HPDE6-E6E7 (cell line): ENCODE measurements at regions not wholly inside any gene's neighbourhood (a gene's known extent, or its start where the extent isn't known, plus 50 kb on each side); places are given as distances from the start of the nearest gene placed in this dataset.
A peak's percentile ranks its signal among the peaks of the same experiment; 100 is the strongest.

Source experiments
- DNase-seq: peaks from one replicate; pipeline ENCODE4 v3.0.0; 2011; ENCODE audit warnings: missing footprints; ENCODE audit errors: extremely low spot score

DNA sequence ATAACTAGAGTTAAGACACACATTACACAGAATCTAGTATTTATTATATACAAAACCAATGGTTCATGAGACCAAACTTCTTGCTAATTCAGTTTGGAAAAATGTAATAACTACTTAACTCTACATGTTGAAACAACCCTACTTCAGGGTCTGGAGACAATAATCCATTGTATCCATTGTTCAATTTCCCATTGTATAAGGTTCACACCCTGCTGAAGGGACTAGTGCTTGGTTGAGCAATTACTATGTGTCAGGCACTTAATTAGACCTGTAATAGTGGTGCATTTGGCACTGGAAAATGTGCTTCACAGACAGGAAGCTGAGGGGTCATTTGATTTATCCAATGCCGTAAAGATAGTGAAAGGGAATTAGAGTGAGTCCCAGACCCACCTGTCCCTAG is 114.3 kb upstream of the PAPPA start:
- DNase-seq = no peak

DNA sequence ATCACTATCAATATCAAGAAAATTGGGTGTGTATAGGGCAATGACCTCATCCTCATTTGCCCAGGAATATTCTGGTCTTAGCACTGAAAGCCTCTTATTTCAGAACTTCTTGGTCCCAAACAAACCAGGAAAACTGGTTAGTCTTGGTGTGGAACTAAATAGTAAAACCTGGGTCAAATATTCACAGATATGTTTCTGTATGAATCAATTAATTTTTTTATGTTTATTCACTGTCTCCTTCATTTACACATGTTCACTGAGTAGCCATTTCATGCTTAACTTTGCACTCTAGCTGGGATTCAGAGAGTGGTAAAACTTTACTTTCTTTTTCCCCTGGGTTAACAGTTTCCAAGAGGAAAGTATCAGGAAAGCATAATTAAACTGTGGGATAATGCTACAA is 113.7 kb upstream of the PAPPA start:
- no peak for DNase-seq

DNA sequence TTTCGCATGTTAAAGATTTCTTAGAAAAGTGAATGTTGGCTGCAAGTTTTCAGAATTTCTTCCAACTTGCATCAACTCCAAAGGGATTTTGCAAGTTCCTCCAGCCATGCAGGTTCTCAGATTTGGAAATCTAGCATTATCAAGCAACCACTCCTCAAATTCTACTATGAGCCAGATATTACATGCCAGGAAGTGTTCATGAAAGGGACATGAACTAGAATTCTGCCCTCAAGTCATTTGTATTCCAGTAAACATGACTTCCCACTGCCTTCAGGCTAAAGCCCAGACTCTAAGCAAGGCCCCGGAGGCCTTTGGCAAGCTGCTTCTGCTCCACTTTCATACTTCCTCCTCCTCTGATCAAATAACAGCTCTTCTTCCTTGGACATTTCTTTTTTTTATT is 111.3 kb upstream of the PAPPA start:
- no peak for DNase-seq

DNA sequence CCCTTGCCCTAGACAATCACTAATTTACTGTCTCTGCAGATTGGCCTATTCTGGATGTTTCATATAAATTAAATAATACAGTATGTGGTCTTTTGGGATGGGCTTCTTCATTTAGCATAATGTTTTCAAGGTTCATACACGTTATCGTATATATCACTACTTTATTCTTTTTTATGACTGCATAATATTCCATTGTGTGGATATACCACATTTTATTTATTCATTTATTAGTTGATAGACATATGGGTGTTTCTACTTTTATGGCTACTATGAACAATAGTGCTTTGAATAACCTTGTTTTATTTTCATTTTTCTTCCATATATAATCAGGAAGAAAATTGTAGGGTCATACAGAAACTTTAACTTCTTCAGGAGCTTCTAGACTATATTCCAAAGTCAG is 108.5 kb upstream of the PAPPA start:
- DNase-seq = no peak

DNA sequence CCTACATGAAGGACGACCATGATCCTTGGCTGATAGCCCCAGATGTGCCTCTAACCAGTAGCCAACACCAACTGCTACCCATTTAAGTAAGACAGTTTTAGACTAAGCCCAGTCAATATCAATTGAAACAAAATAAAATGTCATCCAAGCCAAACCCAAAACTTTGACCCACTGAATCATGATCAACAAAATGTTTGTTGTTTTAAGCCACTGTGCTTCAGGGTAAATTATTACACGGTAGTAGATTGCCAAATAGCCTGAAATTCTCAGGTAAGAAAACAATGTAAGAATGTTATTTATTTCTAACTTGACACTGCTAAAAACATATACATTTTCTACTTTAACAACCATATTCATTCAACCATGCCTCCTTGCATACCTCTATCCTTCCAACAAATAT is 105.5 kb upstream of the PAPPA start:
- no peak for DNase-seq

DNA sequence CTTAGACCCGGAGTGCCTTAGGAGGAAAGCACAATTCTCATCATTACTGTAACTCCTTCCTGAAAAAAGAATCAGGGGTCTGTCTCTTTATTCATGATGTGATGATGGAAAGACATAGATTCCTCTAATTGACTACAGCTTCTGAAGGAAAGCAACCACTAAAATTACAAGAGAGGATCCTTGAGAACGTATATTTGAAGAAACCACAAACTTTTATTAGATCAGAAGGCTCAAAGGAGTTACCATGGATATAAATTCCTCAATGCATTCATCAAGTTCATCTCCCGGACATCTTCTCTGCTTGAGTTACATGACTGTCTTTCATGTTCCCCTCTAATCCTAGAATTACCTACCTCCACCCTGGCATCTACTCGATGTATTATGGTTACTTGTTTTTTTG is 104.1 kb upstream of the PAPPA start:
- no peak for DNase-seq

DNA sequence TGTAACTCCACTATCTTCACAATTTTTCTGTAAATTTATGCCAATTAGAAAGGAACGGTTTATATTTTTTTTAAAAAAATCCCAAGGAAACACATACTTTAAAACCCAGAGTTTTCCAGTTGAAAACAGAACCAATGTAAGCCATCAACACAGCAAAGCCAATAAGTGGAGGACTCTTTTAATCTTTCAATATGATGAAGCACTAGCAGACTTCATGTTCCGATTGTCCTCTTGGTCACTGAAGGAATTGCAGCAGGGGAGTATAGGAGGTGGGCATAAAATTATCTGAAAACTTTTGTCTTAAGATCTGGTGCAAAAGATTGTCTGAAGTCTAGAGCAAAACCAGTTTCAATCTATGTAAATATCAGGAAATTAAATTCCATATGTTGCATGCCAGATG is 102.1 kb upstream of the PAPPA start:
- no peak for DNase-seq

DNA sequence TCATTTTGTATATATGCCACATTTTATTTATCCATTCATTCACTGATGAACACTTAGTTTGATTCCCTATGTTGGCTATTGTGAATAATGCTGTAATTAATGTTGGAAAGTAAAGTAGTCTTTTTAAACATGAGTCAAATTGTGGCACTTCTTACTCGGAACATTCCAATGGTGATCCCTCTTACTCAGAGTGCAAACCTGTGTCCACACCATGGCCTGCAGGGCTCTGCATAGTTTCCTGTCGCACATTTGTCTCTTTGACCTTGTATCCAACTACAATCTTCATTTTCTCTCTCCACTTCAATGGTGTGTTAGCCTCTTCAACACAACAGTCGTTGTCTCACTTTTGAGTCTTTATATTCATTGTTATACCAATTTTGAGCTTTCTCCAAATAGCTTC is 98.1 kb upstream of the PAPPA start:
- no peak for DNase-seq

DNA sequence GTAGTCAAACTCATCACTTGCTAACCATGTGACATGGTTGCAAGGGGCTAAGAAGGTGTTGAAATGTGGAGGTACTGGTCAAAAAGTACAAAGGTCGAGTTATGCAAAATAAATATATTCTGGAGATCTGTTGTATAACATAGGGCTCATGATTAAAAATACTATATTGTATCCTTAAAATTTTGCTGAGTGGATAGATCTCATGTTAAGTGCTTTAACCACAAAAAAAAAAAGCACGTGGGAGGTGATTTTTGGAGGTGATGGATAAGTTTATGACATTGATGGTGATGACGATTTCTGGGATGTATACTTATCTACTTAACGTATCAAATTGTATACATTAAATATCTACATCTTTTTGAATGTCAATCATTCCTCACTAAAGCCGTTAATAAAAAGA is 96.2 kb upstream of the PAPPA start:
- DNase-seq = no peak

DNA sequence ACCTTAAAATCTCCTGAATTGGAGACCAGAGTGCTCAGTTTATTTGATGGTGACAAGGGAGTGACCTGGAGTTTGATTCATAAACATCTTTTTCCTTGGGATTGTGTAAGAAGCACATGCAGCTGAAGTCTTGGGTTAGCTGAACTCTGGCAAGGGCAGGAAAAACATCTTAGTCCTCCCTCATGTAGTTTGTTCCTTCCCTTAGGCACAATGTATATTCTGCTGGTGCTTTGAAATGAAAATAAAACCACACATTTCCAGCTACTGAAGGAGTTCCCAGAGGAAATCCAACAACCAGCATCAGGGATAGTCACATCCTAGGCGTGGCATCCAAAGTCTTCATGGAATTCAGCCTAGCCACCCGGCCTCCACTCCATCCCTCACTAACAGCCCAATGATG is 95.2 kb upstream of the PAPPA start:
- no peak for DNase-seq

DNA sequence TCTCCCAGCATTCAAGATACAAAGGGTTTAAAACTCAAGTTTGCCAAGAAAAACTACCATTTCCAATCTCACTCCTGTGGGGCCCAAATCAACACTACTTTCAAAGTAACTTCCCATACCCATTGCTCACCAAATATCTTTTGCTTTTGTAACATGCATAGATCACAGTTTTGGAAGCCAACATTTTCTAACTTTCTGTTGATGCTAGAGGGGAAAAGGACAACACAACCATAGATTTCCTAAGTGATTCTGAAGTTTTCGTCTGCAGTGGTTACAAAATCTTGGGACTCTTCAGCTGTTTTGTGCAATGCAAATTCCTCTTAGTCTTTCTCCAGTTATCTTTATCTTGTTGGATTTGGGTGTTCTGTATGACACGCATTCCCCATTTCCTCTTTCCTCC is 94.1 kb upstream of the PAPPA start:
- no peak for DNase-seq

DNA sequence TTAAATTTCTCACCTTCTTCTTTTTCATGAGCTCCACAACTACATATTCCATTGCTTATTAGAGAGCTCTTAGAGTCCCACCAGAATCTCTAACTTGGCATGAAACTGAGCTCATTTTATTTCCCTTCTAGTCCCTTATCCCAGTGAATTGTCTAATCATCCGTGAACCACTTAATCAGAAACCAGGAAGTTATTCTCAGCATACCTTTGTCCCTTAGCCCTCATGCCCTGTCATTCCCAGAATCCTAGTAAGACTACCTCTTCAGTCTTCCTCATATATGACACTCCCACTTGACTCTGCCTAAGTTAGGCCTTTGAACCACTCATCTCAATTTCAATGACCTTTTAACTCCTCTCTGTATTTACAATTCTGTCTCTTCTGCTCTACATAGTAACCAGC is 93.0 kb upstream of the PAPPA start:
- no peak for DNase-seq

DNA sequence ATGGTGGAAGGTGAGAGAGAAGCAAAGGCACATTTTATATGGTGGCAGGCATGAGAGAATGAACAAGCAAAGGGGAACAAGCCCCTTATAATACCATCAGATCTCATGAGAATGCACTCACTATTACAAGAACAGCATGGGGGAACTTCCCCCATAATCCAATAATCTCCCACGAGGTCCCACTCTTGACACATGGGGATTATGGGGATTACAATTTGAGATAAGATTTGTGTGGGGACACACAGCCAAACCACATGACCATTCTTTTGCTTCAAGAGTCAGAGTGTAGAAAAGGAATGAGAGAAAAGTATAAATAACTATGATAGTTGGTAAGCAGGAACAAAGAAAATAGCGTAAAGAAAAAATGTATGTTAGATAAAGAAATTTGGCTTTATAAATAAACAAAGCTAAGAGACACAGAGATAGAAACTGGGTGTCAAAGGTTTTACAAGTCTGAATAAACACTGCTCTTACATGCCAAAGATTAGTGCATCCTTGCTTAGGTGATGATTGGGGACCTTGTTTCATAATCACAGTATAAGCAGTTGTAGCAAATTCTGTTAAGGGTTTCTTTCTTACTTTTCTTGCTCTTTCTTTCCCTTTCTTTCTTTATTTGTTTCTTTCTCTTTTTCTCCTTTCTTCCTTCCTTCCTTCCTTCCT is 91.9 kb upstream of the PAPPA start:
- DNase-seq = no peak

DNA sequence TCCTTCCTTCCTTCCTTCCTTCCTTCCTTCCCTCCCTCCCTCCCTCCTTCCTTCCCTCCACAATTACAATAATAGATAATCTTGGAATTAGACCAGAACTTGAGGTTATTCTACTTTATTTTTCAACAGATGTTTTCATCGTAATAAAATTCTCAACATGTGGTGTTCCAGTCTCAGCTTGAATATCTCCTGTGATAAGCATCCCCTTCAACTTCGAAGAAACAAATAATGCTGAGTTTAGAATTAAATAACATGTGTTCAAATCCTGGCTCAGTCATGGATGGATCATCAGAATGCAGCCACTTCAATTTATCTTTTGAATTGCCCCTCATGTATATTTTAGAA is 91.4 kb upstream of the PAPPA start:
- DNase-seq = no peak

DNA sequence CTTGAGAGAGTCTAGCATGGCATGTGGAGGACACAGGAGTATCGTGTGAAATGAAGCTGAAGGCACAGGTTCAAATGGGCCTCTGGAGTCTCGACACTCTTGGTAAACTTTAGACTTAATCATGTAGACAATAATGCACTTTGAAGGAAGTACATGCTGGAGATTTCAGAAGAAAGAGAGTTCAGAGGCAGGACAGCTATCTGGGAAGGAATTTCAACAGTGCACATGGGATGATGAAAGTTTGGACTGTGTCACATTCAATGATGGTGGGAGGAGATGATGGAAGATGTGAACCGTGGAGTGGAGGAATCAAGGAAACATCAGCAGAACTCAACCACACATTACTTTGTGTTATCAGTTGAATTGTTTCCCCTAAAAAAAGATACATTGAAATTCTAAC is 88.6 kb upstream of the PAPPA start:
- DNase-seq = no peak

DNA sequence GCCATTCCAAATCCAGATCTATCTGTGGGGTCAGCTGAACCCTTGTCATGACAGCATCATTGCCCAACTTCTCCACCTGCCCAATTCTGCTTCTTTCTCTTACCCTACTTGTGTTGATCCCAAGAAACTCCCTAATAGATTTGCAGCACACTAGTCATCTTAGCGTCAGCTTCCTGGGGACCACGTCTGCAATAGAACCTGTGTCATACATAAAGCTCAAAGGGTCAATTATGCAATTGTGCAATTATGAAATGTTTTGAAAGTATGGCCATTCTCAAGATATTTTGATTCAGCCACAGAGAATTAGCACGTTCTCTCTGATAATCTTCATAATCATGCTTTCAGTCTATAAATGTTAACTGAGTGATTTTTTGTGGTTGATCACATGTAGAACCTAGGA is 87.4 kb upstream of the PAPPA start:
- no peak for DNase-seq

DNA sequence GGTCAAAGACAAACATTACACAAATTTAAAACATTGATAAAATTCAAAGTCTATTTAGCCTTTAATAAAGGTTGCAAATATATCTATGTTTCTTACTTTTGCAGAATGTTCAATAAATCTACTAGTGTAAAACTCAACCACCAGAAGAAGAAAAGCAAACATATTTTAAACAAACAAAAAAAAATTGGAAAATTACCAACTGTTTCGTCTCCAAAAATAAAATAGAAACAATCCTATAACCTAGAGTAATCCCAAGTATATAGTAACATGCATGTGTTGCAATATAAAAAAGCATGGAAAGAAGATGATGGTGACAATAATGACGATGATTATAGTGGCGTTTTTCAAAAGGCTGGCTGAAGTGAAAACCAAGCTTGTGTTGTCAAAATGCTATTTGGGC is 86.0 kb upstream of the PAPPA start:
- no peak for DNase-seq

DNA sequence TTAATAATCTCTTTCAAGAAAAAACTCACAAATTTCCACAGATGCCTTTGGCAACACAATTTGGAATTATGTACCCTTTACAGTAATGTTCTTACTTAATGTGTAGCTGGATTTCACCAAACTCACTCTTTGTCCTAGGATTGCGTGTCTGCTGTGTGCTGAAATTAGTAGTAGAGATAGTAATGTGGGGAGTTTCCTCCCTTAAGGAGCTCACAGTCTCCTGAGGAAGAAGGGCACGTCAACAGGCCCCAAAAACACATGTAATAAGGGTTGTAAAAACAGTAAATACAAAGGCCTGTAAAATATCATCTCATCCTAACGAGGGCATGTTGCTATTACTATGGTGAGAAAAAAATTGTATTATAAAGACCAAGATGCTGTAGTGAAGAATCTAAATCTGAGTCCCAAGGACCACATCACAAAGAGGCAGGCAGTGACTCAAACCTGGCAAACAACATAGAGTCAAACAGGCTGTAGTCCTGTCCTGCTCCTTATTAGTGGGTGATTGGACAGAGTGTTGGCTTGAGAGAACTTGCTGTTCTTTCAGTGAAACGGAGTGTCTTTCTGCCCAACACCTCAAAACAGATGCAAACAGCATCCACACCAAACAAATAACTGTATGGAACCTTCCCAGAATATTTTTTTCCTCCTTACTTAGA is 83.2 kb upstream of the PAPPA start:
- DNase-seq = no peak

DNA sequence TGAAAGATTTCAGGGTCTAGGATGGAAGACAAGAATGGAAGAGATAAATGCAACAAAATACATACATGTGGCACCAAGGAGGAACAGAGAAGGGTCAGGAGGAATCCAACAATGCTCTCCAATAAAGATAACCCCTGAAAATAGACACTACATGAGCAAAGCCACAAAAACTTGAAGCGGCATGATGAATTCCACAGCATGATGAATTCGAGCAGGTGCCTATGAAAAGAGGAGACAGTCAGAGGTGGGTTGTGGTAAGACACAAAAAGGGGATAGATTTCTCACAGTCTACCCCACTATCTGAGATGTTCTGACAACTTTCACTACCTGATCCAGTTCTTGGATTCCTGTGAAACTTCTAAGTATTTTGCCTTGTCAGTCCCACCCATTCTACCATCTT is 81.5 kb upstream of the PAPPA start:
- no peak for DNase-seq

DNA sequence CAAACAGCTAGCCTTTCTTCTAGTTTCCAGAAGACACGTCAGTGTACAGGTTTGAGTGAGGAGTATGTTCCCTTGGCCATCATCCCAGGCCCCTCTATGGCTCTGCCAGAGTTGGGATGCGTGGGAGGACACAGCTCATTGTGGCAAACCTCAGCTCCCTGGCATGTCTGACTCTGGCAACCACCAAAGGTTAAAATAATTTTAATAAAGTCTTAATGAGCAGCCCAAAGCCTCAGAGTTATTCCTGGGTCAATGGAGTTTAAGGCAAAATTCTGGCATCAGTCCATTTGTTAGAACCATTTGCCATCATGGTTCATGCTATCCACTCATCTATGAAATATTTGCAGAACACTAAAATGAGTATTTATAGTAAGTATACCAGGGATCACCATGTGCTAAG is 79.8 kb upstream of the PAPPA start:
- DNase-seq = no peak

DNA sequence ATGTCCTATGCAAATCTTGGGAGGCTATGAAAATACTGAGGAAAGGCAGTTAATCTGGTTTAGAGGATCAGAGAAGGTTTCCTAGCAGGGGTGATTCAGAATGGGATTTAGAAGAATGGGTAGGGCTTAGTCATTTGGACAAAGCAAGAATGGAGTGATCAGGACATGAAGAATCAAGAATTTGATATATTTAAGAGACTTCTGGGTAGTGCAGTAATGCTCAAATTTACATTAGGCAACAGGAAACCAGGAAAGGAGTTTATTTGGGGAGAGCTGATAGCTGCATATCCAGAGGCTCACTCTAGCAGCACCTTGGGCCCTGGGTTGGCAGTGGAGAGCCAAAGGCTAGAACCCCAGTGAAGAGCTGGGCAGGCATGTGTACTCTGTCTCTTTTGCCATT is 78.9 kb upstream of the PAPPA start:
- DNase-seq = peak; percentile 14

DNA sequence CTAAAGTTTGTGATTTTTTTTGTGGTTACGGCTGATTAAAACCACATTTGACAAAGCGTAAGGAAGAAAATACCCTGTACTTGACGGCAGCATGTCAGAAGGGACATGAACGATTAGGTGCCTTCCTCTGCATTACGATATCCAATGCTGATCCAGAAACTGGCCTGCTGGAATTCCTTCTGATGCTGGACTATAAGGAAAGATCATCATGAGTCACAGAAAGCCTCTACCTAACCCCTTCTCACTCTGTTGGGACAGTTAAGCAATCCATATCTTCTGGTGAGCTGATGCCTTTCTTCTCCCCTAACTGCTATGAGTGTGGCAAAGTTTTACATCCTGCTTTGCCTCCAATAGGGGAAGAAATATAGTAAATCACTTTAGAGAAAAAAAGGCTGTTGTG is 78.4 kb upstream of the PAPPA start:
- no peak for DNase-seq

DNA sequence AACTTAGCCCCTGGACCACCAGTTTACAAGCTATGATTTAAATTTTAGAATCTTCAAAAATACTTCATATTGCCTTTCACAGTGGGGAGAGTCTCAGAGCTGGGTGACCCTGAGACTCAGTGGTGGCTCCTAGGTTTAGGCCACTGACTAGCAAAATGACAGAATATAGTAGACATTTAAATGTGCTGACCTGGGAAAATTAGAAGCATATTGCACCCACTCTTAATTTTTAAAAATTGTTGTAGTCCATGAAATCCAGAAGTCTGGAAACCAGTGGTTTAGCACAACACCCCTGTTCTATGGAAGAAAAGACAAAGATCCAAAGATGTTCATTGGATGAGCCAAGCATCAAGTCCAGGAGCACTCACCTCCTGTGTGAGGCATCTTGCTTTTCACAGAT is 75.0 kb upstream of the PAPPA start:
- DNase-seq = no peak

DNA sequence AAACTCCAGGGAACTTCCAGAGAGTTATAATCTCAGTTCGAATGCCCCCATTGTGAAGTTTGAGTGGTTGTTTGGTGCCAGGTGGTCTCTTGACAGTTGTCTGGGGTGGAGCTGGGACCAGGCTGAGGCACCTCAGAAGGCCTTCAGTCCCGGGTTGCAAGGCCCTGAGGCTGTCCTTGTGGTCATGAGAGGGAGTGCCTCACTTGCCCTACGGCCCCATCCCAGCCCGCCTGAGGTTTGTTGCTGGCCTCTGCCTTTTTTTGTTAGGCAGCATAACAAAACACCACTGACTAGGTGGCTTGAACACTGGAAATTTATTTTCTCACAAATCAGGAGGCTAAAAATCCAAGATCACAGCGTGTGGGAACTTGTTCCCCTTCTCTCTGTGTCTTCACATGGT is 73.0 kb upstream of the PAPPA start:
- DNase-seq = no peak
